IPS DF 6.9 (cell line): ENCODE measurements at regions not wholly inside any gene's neighbourhood (a gene's known extent, or its start where the extent isn't known, plus 50 kb on each side); places are given as distances from the start of the nearest gene placed in this dataset.

ENCODE experiments used
- DNase-seq: peaks from one replicate; pipeline ENCODE4 v3.0.0-alpha.2; 2013; ENCODE audit warnings: low read depth, low spot score
- H3K27ac ChIP-seq: one replicate; pipeline ENCODE4 v1.5.1; 2013; ENCODE audit warnings: low read length, control low read depth
- H3K27me3 ChIP-seq: 2 replicates; pipeline ENCODE4 v1.6.1; 2013; ENCODE audit warnings: mild to moderate bottlenecking, low read length; ENCODE audit not compliant: control insufficient read depth, insufficient read depth
- H3K36me3 ChIP-seq: 2 replicates; pipeline ENCODE4 v1.6.1; 2013; ENCODE audit warnings: low read length; ENCODE audit not compliant: control insufficient read depth, insufficient read depth
- H3K4me1 ChIP-seq: 2 replicates; pipeline ENCODE4 v1.6.1; 2013; ENCODE audit warnings: low read length; ENCODE audit not compliant: control insufficient read depth, insufficient read depth
- H3K4me3 ChIP-seq: 2 replicates; pipeline ENCODE4 v1.5.1; 2013; ENCODE audit warnings: mild to moderate bottlenecking, low read length
- H3K9me3 ChIP-seq: 2 replicates; pipeline ENCODE4 v1.6.1; 2013; ENCODE audit warnings: low read length, inconsistent platforms; ENCODE audit not compliant: control insufficient read depth, insufficient read depth
- WGBS: extraction: QIAGEN DNeasy Blood & Tissue Kit; methylation state at CpG from one replicate; pipeline ENCODE4 v1.1.7; 2013; ENCODE audit warnings: mixed read lengths, missing lambda C conversion rate; ENCODE audit not compliant: insufficient read length, insufficient coverage; 5-methylcytosine and 5-hydroxymethylcytosine counted together

DNA sequence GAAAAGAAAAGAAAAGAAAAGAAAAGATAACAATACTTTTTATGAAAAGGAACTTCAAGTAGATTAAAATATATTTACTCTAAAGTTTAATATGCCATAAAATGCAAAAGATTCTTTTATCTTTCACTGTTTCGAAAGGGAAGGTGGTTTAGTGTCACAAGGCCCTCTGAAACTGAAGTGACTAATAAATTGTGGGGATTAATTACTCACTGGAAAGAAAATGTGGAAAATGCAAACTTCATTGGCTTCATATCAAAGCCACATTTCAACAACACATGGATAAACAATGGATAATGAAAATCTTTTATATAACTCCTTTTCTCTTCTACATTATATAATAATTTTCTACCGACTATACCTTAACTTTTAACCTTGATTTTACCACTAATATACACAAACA lies 320.5 kb upstream of the RSPO3 start:
- no peak overlapping the region for H3K4me3 ChIP-seq
- 100% methylated on average over 1 of the region's 2 CpGs for WGBS
- H3K27ac ChIP-seq: no peak overlapping the region
- H3K27me3 ChIP-seq: no peaks in the 10 kb centered on the region
- no peak for DNase-seq
- no peaks in the 10 kb centered on the region for H3K36me3 ChIP-seq
- H3K4me1 ChIP-seq: no peaks in the 10 kb centered on the region
- no peaks in the 10 kb centered on the region for H3K9me3 ChIP-seq

DNA sequence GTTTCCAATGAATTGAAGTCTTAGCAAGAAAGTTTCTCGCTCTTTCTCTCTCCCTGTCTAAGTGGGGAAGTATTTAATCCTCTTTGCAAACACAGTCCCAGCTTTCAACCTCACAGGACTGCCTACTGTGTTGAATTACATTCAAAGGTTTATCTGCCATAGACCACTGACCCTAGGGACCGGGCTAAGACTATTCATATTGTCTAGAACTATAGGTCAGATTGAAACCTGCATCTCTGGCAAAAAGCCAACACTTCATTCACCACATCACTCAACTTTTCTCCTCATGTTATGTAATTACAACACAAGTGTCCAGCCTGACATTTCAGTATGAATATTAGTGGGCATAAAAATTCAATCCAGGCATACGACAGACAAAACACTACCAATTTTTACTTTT lies 314.7 kb upstream of the RSPO3 start:
- no peaks in the 10 kb centered on the region for H3K36me3 ChIP-seq
- no peak overlapping the region for H3K27ac ChIP-seq
- WGBS: no CpG with 5 or more reads among the region's 3 CpGs
- no peaks in the 10 kb centered on the region for H3K27me3 ChIP-seq
- no peaks in the 10 kb centered on the region for H3K4me1 ChIP-seq
- DNase-seq: no peak
- H3K4me3 ChIP-seq: no peak overlapping the region
- H3K9me3 ChIP-seq: no peaks in the 10 kb centered on the region

DNA sequence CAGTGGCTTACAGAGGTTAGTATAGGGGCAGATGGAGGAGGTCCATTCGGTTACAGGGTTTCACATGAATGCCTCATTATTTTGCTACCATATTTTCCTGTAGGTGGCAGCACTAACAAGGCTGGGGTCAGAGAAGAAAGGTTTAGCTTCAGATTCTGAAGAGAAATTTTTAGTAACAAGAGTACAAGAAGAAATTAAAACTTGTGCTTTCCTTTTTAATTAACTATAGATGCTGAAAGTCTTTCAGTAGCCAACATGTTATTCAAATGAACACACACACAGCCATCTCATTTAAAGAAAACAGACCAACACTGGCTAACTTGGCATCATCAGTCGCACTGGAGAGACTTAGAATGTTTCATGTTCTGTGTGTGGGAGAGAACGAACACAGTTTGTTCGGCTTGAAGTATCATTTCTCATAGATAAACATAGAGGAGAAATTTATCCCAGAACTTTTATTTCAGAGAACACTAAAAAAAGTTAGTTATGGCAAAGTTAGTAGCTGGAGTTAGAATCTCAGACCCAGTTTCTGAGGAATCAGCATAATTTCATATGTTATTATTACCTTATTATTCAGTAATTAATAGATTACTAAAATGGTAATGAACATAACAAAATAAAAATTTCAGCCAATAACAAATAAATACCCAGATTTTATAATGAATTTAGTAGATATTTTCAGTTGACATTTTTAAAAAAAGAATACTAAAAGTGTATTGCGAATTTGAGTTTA lies 314.0 kb upstream of the RSPO3 start:
- Histone ChIP-seq H3K9me3 (no peaks in the 10 kb centered on the region), H3K4me1 (no peaks in the 10 kb centered on the region), H3K27me3 (no peaks in the 10 kb centered on the region), H3K36me3 (no peaks in the 10 kb centered on the region), H3K4me3 (no peak overlapping the region), H3K27ac (no peak overlapping the region)
- WGBS: no CpG with 5 or more reads among the region's 5 CpGs
- peak; percentile 27 for DNase-seq

DNA sequence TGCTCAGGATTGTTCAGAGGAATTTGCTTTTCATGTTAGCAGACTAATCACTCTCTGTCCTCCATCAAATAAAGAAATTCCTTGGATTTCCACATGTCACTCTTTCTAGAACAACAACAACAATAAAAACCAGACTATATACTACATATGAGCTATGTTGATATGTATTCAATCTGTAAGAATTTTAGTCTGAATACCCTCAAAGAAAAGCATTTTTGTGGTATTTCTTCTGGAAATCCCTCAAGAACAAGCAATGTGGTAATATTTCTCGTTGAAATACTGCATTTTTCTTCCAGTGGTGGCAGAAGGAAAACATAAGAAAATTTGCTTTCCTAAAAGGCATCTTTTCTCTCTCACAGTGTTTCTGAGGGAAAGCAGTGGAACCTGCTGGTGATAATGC lies 312.6 kb upstream of the RSPO3 start:
- H3K4me1 ChIP-seq: no peaks in the 10 kb centered on the region
- no peak overlapping the region for H3K4me3 ChIP-seq
- no peak overlapping the region for H3K27ac ChIP-seq
- H3K27me3 ChIP-seq: no peaks in the 10 kb centered on the region
- DNase-seq: no peak
- WGBS: no CpG with 5 or more reads among the region's 1 CpG
- no peaks in the 10 kb centered on the region for H3K36me3 ChIP-seq
- H3K9me3 ChIP-seq: no peaks in the 10 kb centered on the region

DNA sequence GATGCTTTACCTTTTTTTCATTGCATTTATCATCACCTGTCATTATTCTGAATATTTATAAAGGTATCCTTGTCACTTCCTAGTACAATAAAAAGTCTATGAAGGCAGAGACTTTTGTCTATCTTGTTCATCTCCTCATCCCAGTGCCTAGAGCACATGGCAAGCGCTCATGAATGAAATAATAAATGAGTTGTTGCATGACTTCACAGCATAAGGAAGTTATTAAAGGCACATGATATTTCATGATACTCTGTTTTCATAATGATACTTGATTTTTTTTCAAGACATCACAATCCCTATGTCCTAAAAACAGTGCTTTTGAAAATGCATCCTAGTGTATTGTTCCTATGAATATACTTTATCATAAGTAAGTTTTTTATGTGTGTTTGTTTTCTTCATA lies 310.6 kb upstream of the RSPO3 start:
- H3K27ac ChIP-seq: no peak overlapping the region
- WGBS: no CpG with 5 or more reads among the region's 1 CpG

DNA sequence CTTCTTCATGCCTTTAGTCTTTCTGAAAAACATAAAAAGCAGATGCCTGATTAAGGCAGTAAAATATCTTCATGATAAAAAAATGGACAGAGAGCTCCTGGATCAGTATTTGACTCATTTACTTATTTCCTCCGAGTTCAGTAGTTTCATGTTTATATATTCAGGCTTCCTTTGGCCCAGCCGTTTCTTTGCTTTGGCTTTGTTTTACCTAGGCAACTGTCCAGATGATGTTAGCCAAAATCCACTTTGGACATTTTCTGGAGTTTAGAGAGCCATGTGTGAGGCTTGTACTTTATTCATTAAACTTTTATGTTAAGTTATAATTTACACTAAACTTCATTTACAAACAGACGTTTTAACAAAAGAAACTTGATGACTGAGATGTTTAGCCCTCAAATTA lies 307.1 kb upstream of the RSPO3 start:
- DNase-seq: no peak
- no CpG with 5 or more reads among the region's 3 CpGs for WGBS

More for the DNA sequence above, 310.6 kb upstream of the RSPO3 start:
- H3K27me3 ChIP-seq: no peaks in the 10 kb centered on the region
- no peaks in the 10 kb centered on the region for H3K9me3 ChIP-seq
- no peaks in the 10 kb centered on the region for H3K36me3 ChIP-seq
- DNase-seq: no peak
- H3K4me3 ChIP-seq: no peak overlapping the region
- no peaks in the 10 kb centered on the region; the same call in 1 of the 2 replicates for H3K4me1 ChIP-seq

DNA sequence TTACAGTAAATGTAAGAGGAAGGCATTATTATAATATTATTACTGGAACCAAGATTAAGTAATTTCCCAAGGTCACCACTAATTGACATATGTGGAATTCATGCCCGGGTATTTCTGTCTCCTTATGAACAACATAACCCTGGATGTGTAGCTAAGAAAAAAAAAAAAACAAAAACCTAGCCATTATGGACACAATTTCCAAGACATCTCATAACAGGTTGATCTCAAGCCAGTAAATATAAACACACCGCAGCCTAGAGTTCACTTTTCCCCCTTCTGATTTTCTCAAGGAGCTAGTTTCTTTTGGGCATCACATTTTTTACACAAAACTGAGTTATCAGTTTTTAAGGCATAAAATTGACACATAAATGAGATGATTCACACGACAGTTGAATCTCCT lies 306.5 kb upstream of the RSPO3 start:
- WGBS: no CpG with 5 or more reads among the region's 3 CpGs

More for the DNA sequence above, 307.1 kb upstream of the RSPO3 start:
- H3K4me3 ChIP-seq: no peak overlapping the region
- H3K27me3 ChIP-seq: no peaks in the 10 kb centered on the region
- no peaks in the 10 kb centered on the region for H3K36me3 ChIP-seq
- H3K27ac ChIP-seq: no peak overlapping the region
- H3K4me1 ChIP-seq: no peaks in the 10 kb centered on the region; the same call in 1 of the 2 replicates
- H3K9me3 ChIP-seq: no peaks in the 10 kb centered on the region

DNA sequence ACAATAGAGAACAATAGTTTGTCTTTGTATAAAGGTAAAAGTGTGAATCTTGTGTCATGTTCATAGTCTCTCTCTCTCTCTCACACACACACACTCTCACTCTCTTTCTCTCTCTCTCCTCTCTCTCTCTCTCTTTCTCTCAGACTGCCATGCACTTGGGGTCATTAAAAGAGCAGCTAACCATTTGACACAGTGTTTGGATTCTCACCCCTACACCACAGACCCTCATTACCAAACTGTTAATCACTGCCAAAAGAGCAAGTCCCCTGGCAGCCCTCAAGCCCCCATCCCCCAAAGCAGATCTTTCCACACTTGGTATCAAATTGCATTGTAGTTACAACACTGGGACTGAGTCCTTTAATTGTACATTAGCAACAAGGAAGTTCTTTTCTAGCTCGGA lies 305.8 kb upstream of the RSPO3 start:
- Histone ChIP-seq H3K27ac (no peak overlapping the region), H3K4me1 (no peaks in the 10 kb centered on the region; the same call in 1 of the 2 replicates), H3K36me3 (no peaks in the 10 kb centered on the region), H3K27me3 (no peaks in the 10 kb centered on the region), H3K4me3 (no peak overlapping the region), H3K9me3 (no peaks in the 10 kb centered on the region)
- DNase-seq: no peak
- no CpG with 5 or more reads among the region's 1 CpG for WGBS

More for the DNA sequence above, 306.5 kb upstream of the RSPO3 start:
- Histone ChIP-seq H3K27ac (no peak overlapping the region), H3K27me3 (no peaks in the 10 kb centered on the region), H3K36me3 (no peaks in the 10 kb centered on the region), H3K9me3 (no peaks in the 10 kb centered on the region), H3K4me1 (no peaks in the 10 kb centered on the region; the same call in 1 of the 2 replicates), H3K4me3 (no peak overlapping the region)
- DNase-seq: no peak

DNA sequence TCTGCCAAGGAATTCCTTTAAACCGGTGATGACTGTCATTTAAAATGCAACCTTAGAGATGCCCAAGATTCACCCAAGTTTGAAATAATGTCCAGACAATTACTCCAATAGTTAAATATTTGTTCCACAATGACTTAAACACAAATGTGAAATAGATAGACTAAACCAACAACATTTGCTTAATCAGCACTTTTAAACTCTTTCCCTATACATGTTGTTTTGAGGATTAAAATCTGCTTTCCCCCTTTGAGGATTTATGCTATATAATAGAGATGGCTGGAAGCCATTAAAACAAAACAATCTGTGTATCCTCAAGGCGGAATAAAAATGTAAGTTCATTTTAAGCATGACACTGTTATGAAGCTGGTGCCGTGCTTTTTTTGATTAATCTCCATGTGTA lies 297.8 kb upstream of the RSPO3 start:
- H3K4me1 ChIP-seq: no peaks in the 10 kb centered on the region
- H3K27me3 ChIP-seq: no peaks in the 10 kb centered on the region
- H3K4me3 ChIP-seq: no peak overlapping the region
- H3K27ac ChIP-seq: no peak overlapping the region
- H3K36me3 ChIP-seq: no peaks in the 10 kb centered on the region
- DNase-seq: no peak
- H3K9me3 ChIP-seq: no peaks in the 10 kb centered on the region
- WGBS: no CpG with 5 or more reads among the region's 3 CpGs

DNA sequence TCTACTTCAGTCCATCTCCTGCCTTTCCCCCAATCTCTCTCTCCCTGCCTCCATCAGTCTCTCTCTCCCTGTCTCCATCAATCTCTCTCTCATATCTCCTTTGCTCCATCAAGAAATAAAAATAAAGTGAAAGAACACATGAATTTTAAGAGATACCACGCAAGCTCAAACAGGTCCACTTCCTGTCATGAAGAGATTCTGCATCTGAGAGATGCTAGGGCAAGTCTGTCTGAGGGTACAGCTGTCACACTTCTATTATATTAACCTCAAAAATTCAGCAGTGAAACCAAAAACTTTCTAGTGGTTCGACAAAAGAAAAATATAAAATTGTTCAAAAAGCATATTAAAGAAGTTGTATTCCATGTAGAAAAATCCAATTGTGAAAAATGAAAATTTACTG lies 296.8 kb upstream of the RSPO3 start:
- DNase-seq: no peak
- no CpG with 5 or more reads among the region's 2 CpGs for WGBS
- Histone ChIP-seq H3K27ac (no peak overlapping the region), H3K4me3 (no peak overlapping the region), H3K4me1 (no peaks in the 10 kb centered on the region), H3K9me3 (no peaks in the 10 kb centered on the region), H3K27me3 (no peaks in the 10 kb centered on the region), H3K36me3 (no peaks in the 10 kb centered on the region)

DNA sequence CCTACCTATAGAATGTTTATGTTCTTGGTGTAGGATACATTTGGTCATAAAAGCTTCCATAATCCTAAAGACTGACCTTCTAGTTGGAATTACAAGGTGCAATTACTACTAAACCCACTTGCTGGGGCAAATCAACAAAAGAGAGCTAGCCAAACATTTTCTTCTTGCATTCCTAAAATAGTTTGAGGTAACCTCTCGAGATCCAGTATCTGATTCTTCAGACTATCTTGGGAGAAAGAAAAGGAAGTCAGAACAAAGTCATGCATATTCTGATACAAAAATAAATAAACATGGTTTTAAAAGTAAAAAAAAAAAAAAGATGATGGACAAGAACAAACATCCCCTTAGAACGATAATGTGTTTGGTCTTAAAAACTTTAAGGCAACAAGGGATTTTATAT lies 294.2 kb upstream of the RSPO3 start:
- no CpG with 5 or more reads among the region's 2 CpGs for WGBS
- Histone ChIP-seq H3K4me3 (no peak overlapping the region), H3K4me1 (no peaks in the 10 kb centered on the region), H3K27ac (no peak overlapping the region), H3K27me3 (no peaks in the 10 kb centered on the region), H3K9me3 (no peaks in the 10 kb centered on the region), H3K36me3 (no peaks in the 10 kb centered on the region)
- no peak for DNase-seq
